Psoas muscle (tissue), 7 donors: ENCODE measurements at regions not wholly inside any gene's neighbourhood (a gene's known extent, or its start where the extent isn't known, plus 50 kb on each side); places are given as distances from the start of the nearest gene placed in this dataset.
"Not testable (repeated sequence)": the region's sequence is repeated elsewhere in the genome, so short reads cannot be mapped to it uniquely, and the experiment has no call there.

Experiments used
- ATAC-seq, 4 donors: fragments of 200-7000 bp; cut with Tn5 transposase; one replicate each; pipeline ENCODE4 v1.9.1; 2020; ENCODE audit warnings: moderate library complexity in 3 of 4, mild to moderate bottlenecking in 2 of 4
- DNase-seq, 2 donors: peaks; one replicate each; pipeline ENCODE4 v3.0.0-alpha.2; 2020
- H3K27ac ChIP-seq: fragments of 200-600 bp; one replicate; pipeline ENCODE4 v1.8.0; 2022
- H3K27me3 ChIP-seq, 3 donors: fragments of 200-600 bp in 1 of 3; one replicate each; pipeline versions ENCODE4 v1.6.1 to v1.8.0; 2013 to 2022; ENCODE audit warnings: low read length in 2 of 3, mild to moderate bottlenecking in 2 of 3, moderate library complexity in 1 of 3; ENCODE audit not compliant: insufficient read depth in 3 of 3
- H3K36me3 ChIP-seq, 2 donors: fragments of 200-600 bp in 1 of 2; one replicate each; pipeline versions ENCODE4 v1.6.1 to v1.8.0; 2013 to 2022; ENCODE audit warnings: low read depth in 1 of 2, mild to moderate bottlenecking in 1 of 2, moderate library complexity in 1 of 2; ENCODE audit not compliant: insufficient read depth in 1 of 2
- H3K4me1 ChIP-seq: fragments of 200-600 bp; one replicate; pipeline ENCODE4 v1.8.0; 2022
- H3K4me3 ChIP-seq: fragments of 200-600 bp; one replicate; pipeline ENCODE4 v1.8.0; 2022; ENCODE audit warnings: mild to moderate bottlenecking
- H3K9me3 ChIP-seq: fragments of 200-600 bp; one replicate; pipeline ENCODE4 v1.8.0; 2022
- CTCF ChIP-seq: fragments of 200-600 bp; IDR thresholded peaks from one replicate; pipeline ENCODE4 v1.8.0; 2022; ENCODE audit warnings: antibody characterized with exemption
- WGBS, 3 donors: extraction: QIAGEN DNeasy Blood & Tissue Kit; methylation state at CpG; one replicate each; pipeline versions ENCODE4 v1.1.6 to v1.1.7; 2013; 5-methylcytosine and 5-hydroxymethylcytosine counted together
- intact Hi-C, 2 donors: fragments of 100-400 bp; cut with DNase I; formaldehyde crosslinking; loops; one replicate each; pipeline versions ENCODE4 v1.11.0 to v1.14.2; 2022
- donor health status: healthy with polysubstance abuse.
- donor health status: DM: no; HTN: no; CAD: no; lungs with moderate emphysema.
- donor health status: Bipolar disorder and iron deficiency.
- donor health status: healthy.
- donor health status: DM: yes; HTN: yes; CAD: no.
- donor health status: DM: no; HTN: no; CAD: no.
- donor health status: DM: yes; HTN: yes; CAD: no.

DNA sequence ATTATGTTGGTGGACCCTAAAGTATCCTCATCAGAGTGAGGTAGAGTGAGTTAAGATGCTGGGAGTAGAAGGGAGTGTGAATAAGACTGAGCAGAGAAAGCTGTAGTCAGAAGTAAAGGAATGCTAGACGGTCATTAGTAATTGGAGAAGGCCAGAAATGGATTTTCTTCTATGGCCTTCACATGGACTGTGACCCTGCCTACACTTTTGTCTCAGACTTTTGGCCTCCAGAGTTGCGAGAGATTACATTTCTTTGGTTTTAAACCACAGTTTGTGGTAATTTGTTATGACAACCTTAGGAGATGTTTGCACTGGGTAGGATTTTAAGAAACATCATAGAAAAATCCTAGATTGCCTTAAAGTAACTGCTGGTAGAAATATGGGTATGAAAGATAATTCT, 1267.7 kb upstream of the TMEFF2 start:
- Histone ChIP-seq H3K9me3 (no peaks in the 10 kb centered on the region), H3K27me3 (no peaks in the 10 kb centered on the region), H3K4me3 (no peak overlapping the region), H3K4me1 (no peaks in the 10 kb centered on the region), H3K27ac (no peak overlapping the region), H3K36me3 (no peaks in the 10 kb centered on the region)
- ATAC-seq = no peak
- TF ChIP-seq CTCF = no peak
- no peak for DNase-seq
- WGBS, 3 donors = 55 to 64% (median 62%) methylated on average over 2 of the region's 2 CpGs
- intact Hi-C loops = no loop called here

- intact Hi-C loops = no loop called here
- no peak for DNase-seq
- H3K27me3 ChIP-seq = no peaks in the 10 kb centered on the region
- TF ChIP-seq CTCF = no peak
- 87 to 93% (median 89%) methylated on average over 2 of the region's 2 CpGs for WGBS, 3 donors
- no peaks in the 10 kb centered on the region for H3K9me3 ChIP-seq
- no peak overlapping the region for H3K27ac ChIP-seq
- no peak overlapping the region for H3K4me3 ChIP-seq
- no peaks in the 10 kb centered on the region for H3K4me1 ChIP-seq
- H3K36me3 ChIP-seq = no peaks in the 10 kb centered on the region
- no peak for ATAC-seq
Observed at GRCh38 chr2:193461431-193461934, 1266.8 kb upstream of the TMEFF2 start.

DNA sequence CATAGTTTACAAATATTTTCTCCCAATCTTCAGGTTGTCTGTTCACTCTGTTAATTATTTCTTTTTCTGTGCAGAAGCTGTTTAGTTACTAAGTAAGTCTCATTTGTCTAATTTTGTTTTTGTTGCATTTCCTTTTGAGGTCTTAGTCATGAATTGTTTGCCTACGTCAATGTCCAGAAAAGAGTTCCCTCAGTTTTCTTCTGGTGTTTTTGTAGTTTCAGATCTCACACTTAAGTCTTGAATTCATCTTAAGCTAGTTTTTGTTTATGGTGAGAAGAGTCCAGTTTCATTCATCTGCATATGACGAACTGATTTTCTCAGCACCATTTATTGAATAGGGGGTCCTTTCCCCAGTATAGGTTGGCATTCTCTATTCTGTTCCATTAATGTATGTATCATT, 1252.2 kb upstream of the TMEFF2 start:
- Histone ChIP-seq H3K27ac (no peak overlapping the region), H3K4me1 (no peaks in the 10 kb centered on the region), H3K4me3 (no peak overlapping the region), H3K36me3 (no peaks in the 10 kb centered on the region), H3K9me3 (no peaks in the 10 kb centered on the region), H3K27me3 (no peaks in the 10 kb centered on the region)
- no peak for ATAC-seq
- no peak for DNase-seq
- TF ChIP-seq CTCF = no peak
- intact Hi-C loops = no loop called here
- WGBS, 3 donors = 85 to 96% (median 88%) methylated on average over 2 of the region's 2 CpGs

- intact Hi-C loops = no loop called here
- WGBS, 3 donors = 56 to 61% (median 57%) methylated on average over 1 of the region's 1 CpG
- H3K36me3 ChIP-seq = no peaks in the 10 kb centered on the region
- H3K4me3 ChIP-seq = no peak overlapping the region
- ATAC-seq (no peak), DNase-seq (no peak)
- no peaks in the 10 kb centered on the region for H3K27me3 ChIP-seq
- H3K27ac ChIP-seq = no peak overlapping the region
- no peaks in the 10 kb centered on the region for H3K4me1 ChIP-seq
- H3K9me3 ChIP-seq = no peaks in the 10 kb centered on the region
- no peak for TF ChIP-seq CTCF
Observed at GRCh38 chr2:193442293-193442692, 1247.6 kb upstream of the TMEFF2 start.

- H3K4me3 ChIP-seq = no peak overlapping the region
- H3K36me3 ChIP-seq = no peaks in the 10 kb centered on the region
- no peaks in the 10 kb centered on the region for H3K9me3 ChIP-seq
- intact Hi-C loops = no loop called here
- no peak for ATAC-seq
- TF ChIP-seq CTCF = no peak
- no peak for DNase-seq
- no peaks in the 10 kb centered on the region for H3K4me1 ChIP-seq
- no peak overlapping the region for H3K27ac ChIP-seq
- 26 to 34% (median 29%) methylated on average over 3 of the region's 3 CpGs for WGBS, 3 donors
- H3K27me3 ChIP-seq = no peaks in the 10 kb centered on the region
Observed at GRCh38 chr2:193428336-193428818, 1233.6 kb upstream of the TMEFF2 start.

DNA sequence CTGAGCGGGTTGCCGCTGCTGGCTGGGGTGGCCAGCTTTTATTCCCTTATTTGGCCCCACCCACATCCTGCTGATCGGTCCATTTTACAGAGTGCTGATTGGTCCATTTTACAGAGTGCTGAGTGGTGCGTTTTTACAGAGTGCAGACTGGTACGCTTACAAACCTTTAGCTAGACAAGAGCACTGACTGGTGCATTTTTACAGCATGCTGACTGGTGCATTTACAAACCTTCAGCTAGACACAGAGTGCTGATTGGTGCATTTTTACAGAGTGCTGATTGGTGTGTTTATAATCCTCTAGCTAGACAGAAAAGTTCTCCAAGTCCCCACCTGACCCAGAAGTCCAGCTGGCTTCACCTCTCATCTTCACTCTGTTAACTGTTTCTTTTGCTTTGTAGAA, 1217.6 kb upstream of the TMEFF2 start:
- H3K9me3 ChIP-seq, H3K27ac ChIP-seq, intact Hi-C loops: not testable (repeated sequence)

More for the DNA sequence above, 1217.6 kb upstream of the TMEFF2 start:
- not testable (repeated sequence) for H3K36me3 ChIP-seq, H3K4me3 ChIP-seq, ATAC-seq, H3K27me3 ChIP-seq, DNase-seq, H3K4me1 ChIP-seq
- WGBS, 3 donors = 89 to 96% (median 90%) methylated on average over 5 of the region's 5 CpGs
